A204.1 (cell line): ENCODE measurements at regions not wholly inside any gene's neighbourhood (a gene's known extent, or its start where the extent isn't known, plus 50 kb on each side); places are given as distances from the start of the nearest gene placed in this dataset.
A peak's percentile ranks its signal among the peaks of the same experiment; 100 is the strongest.

Experiments used
- FAIRE-seq: peaks from 2 replicates; lab custom pipeline; 2012; peaks lifted over from hg19 to GRCh38; lab: Jason Lieb, UNC

DNA sequence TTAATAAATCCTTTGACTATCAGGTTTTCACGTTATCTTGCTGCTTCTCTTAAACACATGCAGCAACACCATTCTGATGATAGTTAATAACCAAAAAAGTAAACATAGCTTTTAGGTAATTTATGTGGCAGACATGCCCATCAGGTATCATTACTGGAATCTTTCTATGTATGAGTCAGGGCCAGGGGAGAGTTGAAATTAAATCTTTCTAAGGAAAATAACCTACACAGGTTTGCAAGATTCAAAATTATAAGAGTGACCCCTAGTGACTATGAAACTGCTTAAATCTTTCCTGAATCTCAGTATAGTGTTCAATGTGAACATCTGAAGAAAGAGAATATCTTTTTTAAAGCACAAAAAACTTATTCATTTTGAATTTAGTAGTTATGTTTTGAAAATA lies 666.6 kb downstream of the CDH11 start:
- peak; percentile 95 for FAIRE-seq

DNA sequence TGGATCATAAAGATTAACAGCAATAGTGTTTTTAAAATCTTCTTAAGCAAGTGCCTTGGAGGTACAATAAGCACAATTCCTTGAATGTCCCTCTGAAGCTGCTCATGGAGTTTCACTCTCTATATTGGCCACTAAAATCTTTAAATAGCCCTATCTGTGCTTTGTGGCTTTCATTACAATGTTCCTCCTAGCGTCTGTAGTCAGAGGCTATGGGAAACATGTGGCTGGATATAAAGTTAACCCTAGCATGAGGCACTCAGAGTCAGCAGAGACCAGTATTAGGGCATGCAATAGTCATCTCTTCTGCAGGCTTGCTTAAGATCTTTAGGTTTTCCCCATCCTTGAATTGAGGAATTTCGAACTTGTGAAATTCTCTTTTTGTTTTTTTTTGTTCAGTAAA lies 668.2 kb downstream of the CDH11 start:
- FAIRE-seq, result no peak

DNA sequence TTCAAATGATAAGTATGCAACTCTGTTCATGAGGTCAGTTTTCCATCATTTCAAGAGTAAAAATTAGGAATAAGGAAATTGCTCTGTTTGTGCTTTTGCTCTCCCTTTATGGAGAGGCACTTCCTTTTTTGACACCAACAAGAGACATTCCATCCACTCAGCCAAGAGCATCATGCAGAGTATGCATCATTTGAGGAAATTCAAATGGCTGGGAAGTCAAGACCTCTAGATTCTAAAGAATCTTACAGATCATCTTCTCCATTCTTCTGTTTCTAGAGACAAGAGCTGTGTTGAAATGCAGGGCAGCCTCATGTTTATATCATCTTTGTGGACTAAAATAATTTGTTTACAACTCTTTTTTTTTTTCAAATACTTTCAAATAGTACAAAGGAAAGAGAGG lies 669.4 kb downstream of the CDH11 start:
- no peak for FAIRE-seq

DNA sequence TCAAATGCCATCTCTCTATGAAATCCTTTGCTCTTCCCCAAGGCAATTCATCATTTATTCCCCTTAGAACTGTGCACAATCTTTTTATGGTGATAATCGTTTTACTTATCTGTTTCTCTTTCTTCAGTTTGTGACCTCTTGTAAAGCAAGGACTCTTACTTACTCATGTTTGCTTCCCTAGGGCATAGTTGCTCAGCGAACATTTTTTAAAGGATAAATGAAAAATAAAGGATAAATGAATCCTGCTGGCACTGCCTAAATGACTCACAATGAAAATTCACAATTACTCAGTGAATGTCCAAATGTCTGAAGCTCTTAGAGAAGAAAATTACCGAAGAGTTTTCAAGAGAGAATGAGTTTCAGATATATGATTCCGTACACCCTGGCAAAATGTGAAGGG lies 671.7 kb downstream of the CDH11 start:
- no peak for FAIRE-seq

GRCh38 chr16:64449506-64449905 lies 672.4 kb downstream of the CDH11 start:
- no peak for FAIRE-seq

GRCh38 chr16:64445649-64446048 lies 676.2 kb downstream of the CDH11 start:
- FAIRE-seq, result no peak

DNA sequence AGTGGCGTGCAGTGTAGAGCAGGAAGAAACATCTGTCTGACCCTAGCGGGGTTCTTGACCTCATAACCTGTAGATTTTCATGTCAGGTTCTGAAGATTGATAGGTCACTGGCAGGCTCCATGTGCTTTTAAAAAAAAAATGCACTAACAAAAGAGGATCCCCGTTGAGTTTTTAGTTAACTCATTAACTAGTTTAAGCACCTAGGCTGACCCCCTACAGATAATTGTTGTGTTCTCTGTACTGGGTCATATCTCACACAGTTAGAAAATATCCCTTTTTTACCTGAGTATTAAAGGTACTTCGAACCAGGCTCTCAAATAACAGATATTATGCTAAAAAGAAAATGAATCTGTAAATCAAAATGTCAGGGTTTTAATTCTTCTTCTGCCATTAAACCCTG lies 676.6 kb downstream of the CDH11 start:
- FAIRE-seq, result no peak

- no peak for FAIRE-seq
These were observed 681.4 kb downstream of the CDH11 start for GRCh38 chr16:64440421-64440831.

GRCh38 chr16:64440005-64440404 lies 681.9 kb downstream of the CDH11 start:
- FAIRE-seq, result no peak

DNA sequence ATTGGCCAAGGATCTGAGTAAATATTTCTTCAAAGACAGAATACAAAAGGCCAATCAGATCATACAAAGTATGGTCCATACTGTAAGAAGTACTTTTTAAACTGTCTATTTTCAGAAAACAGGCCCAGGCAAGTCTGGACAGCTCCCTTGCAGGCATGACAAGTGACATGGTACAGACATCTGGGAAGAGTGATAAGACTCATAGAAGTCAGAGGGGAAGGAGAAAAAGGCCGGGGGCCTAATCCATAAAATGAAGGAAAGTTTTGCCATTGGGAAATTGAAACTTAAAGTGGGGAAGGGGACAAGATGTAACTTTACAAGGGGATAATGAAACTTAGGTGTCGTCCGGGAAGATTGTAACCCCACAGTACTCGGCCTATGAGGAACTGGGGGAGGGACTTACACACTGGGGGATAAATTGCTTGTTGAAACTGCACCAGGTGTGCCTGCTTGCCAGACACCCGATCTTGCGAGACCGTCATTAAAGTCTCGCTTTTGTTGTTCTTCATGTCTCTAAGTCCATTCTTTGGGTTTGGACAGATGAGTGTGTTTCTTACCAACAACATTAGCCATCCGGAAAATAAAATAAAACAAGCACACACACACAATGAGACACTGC lies 684.0 kb downstream of the CDH11 start:
- FAIRE-seq, result no peak

GRCh38 chr16:64434526-64435069 lies 687.3 kb downstream of the CDH11 start:
- no peak for FAIRE-seq

DNA sequence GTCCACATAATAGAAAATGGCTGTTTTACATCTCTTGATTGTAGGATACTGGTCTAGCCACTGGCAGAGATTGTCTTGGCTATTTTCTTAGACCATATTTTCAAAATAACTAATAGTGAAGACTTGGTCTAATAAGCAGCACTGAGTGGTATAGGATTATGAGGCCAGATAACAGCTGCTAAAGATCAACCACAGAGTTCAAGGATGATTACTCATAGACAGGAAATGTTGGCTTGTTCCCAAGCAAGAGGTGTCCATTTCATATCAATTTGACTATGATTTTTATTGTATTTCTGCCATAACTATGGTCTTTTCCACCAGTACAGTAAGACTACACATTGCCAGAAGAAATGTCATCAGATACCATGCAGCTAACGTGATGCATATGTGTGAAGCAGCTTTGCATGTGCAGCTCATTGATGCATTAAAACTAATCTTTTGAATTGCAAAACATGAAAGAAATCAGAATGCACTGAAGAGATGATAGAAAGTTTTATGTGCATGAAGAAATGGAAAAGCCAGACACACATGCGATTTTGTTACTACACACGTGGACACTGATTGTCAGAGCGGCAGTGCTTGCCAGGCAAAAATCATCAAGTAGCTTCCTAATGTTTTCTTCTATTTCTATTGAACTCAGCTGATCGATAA lies 693.3 kb downstream of the CDH11 start:
- no peak for FAIRE-seq

GRCh38 chr16:64426131-64426666 lies 695.7 kb downstream of the CDH11 start:
- FAIRE-seq, result no peak

GRCh38 chr16:64425381-64425780 lies 696.5 kb downstream of the CDH11 start:
- no peak for FAIRE-seq

- FAIRE-seq, result no peak
These were observed 699.6 kb downstream of the CDH11 start for GRCh38 chr16:64422259-64422658.

GRCh38 chr16:64421515-64421914 lies 700.3 kb downstream of the CDH11 start:
- no peak for FAIRE-seq

DNA sequence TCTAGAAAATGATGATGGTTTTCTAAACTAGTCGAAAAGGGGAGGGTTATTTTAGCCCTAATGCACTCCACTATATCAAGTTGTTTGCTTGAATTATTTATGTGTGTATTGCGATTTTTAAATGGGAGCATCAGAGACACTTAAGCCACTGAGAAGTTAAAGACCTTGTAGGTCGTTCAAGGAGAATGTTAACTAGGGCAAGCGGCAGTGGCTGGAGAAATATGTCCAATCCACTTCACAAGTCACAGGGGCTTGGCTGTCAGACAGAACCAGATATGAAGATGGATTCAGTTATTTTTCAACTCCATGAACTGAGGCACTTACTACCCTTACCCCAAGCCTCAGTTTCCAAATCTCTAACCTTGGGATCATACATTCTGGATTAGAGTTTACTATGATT lies 702.0 kb downstream of the CDH11 start:
- no peak for FAIRE-seq

- FAIRE-seq, result no peak
These were observed 704.1 kb downstream of the CDH11 start for GRCh38 chr16:64417711-64418227.

DNA sequence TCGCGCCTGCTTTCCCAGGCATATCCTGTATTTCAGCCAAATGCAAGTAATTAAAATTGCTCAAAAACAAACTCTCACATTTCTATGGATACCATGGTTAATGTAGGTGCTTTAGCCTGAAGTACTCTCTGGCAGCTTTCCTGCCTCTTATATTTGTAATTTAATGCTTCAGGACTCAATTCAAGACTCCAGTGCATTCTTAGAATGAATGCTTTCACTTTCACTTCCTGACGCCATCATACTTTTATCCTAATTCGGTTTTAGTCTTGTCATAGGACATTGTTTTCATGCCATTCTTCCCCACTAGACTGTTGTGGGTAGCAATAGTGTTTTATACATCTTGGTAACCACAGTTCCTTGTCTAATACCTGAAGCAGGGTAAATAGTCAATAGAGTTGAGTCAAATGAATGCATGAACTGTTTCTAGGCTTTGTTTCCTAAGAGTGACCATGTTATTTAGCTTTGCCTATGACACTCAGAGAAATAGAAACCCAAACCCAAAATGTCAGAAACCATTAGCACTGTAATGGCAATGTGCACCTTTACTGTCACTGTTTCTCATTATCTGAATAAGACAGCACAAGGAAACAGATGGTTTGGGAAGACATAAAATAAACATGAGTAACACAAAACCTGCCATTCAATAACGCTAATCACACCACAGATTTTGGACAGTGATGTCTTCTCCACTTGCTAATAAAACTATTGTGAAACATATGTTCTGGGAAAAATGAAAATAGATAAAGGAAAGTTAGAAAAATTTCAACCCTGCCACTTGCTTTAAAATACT lies 705.5 kb downstream of the CDH11 start:
- peak; percentile 35 for FAIRE-seq

- FAIRE-seq, result no peak
These were observed 709.1 kb downstream of the CDH11 start for GRCh38 chr16:64412578-64413280.

- no peak for FAIRE-seq
These were observed 711.6 kb downstream of the CDH11 start for GRCh38 chr16:64410306-64410705.

DNA sequence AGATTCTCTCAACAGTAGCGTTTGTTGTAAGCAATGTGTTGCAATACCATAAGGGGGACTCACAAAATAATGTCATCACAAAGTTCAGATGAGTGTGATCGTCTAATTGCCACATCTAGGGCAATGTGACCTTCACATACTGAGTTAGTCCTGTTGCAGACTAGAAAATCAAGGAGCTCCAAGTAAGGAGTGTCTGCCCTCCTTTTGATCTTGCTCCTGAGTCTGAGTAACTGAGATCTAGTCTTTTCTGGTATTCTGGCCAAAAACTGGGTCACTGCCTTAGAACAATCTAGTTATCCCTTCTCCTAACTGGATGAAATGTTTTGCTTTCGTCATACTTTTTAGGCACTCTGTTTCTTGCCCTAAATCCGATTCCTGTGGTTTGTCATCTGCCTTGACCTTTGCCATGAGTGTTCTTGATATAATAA lies 712.1 kb downstream of the CDH11 start:
- no peak for FAIRE-seq
